ENCODE measurements at regions not wholly inside any gene's neighbourhood (a gene's known extent, or its start where the extent isn't known, plus 50 kb on each side); places are given as distances from the start of the nearest gene placed in this dataset.

- TF ChIP-seq, protein P1, sequence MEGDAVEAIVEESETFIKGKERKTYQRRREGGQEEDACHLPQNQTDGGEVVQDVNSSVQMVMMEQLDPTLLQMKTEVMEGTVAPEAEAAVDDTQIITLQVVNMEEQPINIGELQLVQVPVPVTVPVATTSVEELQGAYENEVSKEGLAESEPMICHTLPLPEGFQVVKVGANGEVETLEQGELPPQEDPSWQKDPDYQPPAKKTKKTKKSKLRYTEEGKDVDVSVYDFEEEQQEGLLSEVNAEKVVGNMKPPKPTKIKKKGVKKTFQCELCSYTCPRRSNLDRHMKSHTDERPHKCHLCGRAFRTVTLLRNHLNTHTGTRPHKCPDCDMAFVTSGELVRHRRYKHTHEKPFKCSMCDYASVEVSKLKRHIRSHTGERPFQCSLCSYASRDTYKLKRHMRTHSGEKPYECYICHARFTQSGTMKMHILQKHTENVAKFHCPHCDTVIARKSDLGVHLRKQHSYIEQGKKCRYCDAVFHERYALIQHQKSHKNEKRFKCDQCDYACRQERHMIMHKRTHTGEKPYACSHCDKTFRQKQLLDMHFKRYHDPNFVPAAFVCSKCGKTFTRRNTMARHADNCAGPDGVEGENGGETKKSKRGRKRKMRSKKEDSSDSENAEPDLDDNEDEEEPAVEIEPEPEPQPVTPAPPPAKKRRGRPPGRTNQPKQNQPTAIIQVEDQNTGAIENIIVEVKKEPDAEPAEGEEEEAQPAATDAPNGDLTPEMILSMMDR (IDR thresholded peaks at IDR 0.05): no peak
- TF ChIP-seq, protein P2, sequence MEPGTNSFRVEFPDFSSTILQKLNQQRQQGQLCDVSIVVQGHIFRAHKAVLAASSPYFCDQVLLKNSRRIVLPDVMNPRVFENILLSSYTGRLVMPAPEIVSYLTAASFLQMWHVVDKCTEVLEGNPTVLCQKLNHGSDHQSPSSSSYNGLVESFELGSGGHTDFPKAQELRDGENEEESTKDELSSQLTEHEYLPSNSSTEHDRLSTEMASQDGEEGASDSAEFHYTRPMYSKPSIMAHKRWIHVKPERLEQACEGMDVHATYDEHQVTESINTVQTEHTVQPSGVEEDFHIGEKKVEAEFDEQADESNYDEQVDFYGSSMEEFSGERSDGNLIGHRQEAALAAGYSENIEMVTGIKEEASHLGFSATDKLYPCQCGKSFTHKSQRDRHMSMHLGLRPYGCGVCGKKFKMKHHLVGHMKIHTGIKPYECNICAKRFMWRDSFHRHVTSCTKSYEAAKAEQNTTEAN (CRISPR knock-in tag; IDR thresholded peaks at IDR 0.05): no peak
Measured at GRCh38 chr4:163988391-163988790, 493.9 kb downstream of the TMA16 start.

All from WTC11 (cell line).